Body of pancreas (tissue), 4 donors: ENCODE measurements at regions not wholly inside any gene's neighbourhood (a gene's known extent, or its start where the extent isn't known, plus 50 kb on each side); places are given as distances from the start of the nearest gene placed in this dataset. TPM values are rescaled to one million over a fixed set of nuclear protein-coding genes. Genes with fewer than 3 reads are reported as not detected.

Experiments used
- ATAC-seq: fragments of 150-250 bp; one replicate; pipeline ENCODE4 v1.9.1; 2016
- DNase-seq, 4 donors: peaks; one replicate each; pipeline ENCODE4 v3.0.0-alpha.2; 2019
- H3K27ac ChIP-seq, 4 donors: fragments of 200-600 bp; sonication (generic); 1 replicate in 3 of 4; 2 replicates in 1 of 4; pipeline versions ENCODE4 v1.5.1 to v1.6.1; 2016 to 2019; ENCODE audit warnings: mild to moderate bottlenecking in 1 of 4, mixed read lengths in 1 of 4, moderate library complexity in 1 of 4
- H3K27me3 ChIP-seq, 2 donors: fragments of 200-600 bp; sonication (generic); one replicate each; pipeline ENCODE4 v1.6.0; 2016; ENCODE audit warnings: mild to moderate bottlenecking in 1 of 2
- H3K36me3 ChIP-seq, 2 donors: fragments of 200-600 bp; sonication (generic); replicated peaks in 1 of 2; 2 replicates each; pipeline ENCODE4 v1.5.1; 2016; ENCODE audit warnings: low read depth in 2 of 2; ENCODE audit not compliant: insufficient read depth in 1 of 2
- H3K4me1 ChIP-seq: fragments of 200-600 bp; sonication (generic); one replicate; pipeline ENCODE4 v1.6.0; 2016
- H3K4me3 ChIP-seq, 2 donors: fragments of 200-600 bp; sonication (generic); 1 replicate in 1 of 2; 2 replicates in 1 of 2; pipeline ENCODE4 v1.5.1; 2016 to 2019
- H3K9me3 ChIP-seq, 3 donors: fragments of 200-600 bp; sonication (generic); 1 replicate in 2 of 3; 2 replicates in 1 of 3; pipeline ENCODE4 v1.5.1; 2016
- CTCF ChIP-seq, 7 experiments: fragments of 450-650 bp in 4 of 7; fragments of 200-600 bp in 3 of 7; sonication (generic) in 3 of 7; IDR thresholded peaks; one replicate each; pipeline ENCODE4 v1.5.1; 2016 to 2019; ENCODE audit warnings: antibody characterized with exemption in 7 of 7
- POLR2A ChIP-seq, 3 donors: fragments of 450-650 bp; IDR thresholded peaks; one replicate each; pipeline ENCODE4 v1.6.1; 2016; ENCODE audit warnings: antibody characterized with exemption in 3 of 3, mild to moderate bottlenecking in 2 of 3
- WGBS, 2 donors: methylation state at CpG; one replicate each; pipeline ENCODE4 v1.1.5; 2017; 5-methylcytosine and 5-hydroxymethylcytosine counted together
- intact Hi-C: fragments of 100-400 bp; cut with DNase I; formaldehyde crosslinking; loops from one replicate; pipeline ENCODE4 v1.15.1; 2023
- small RNA-seq: library from RNA; depleted of rRNA; stranded (forward); fragments of <200 nt; gene quantifications from one replicate; pipeline ENCODE3, GENCODE V24; 2016

DNA sequence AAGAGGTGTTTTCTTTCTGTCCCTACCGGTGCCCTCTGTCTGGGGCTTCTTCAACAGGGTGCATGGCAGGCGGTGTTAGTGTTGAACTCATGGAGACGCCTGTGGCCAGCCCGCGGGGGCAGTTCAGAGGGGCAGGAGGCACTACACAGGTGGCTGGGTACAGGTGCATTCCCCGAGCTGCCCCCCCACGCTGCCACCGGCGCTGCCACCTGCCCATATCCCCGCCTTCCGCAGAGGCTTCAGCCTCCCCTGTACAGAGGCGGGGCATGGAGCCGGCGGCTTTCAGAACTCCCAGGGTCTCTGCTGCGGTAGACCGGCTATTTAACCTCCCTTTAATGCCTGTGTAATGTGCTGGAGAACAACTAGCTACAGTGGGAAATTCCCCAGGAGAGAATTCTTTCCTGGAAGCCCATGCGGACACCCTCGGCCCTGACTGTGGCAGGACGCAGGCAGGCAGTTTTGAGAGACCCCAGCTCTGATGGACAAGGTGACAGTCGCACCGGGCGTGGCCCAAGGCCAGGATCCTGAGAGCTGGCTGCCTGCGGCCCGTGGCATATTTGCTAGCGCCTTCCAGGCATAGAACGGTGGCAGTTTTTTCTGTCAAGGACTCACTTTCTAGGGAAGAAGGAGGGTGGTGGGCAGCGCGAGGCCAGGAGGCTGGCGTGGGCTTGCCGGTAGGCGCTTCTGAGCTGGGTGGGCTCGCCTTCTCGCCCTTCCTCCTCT, 53.7 kb upstream of the ZNF32 start:
- H3K4me1 ChIP-seq = no peaks in the 10 kb centered on the region

DNA sequence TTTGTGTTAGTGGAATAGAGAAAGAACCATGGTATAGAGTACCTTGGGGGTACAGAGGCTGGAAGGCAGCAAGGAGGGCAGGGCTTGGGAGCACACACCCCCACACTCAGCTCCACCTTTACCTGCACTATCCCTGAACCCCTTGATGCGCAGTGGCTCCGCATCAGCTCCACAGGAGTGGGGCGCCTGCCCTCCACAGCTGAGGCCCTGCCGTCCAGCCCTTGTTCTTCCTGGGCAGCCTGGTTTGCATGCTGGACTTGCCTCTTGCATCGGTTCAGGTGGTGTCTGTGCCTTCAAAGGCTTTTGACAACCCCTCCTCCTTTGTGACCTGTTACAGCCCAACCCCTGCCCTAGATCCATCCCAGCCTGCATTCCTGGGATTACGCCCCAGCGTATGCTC, 52.6 kb upstream of the ZNF32 start:
- intact Hi-C loops = no loop called here
- Histone ChIP-seq H3K27me3 (no peaks in the 10 kb centered on the region), H3K4me3 (no peak overlapping the region), H3K9me3 (no peaks in the 10 kb centered on the region), H3K4me1 (no peaks in the 10 kb centered on the region), H3K27ac (no peak overlapping the region), H3K36me3 (no peaks in the 10 kb centered on the region)
- DNase-seq = no peak
- 92 to 96% methylated on average over 7 of the region's 7 CpGs for WGBS, 2 donors
- no peak for TF ChIP-seq CTCF (IDR thresholded peaks at IDR 0.05)
- TF ChIP-seq POLR2A (IDR thresholded peaks at IDR 0.05) = no peak
- no peak for ATAC-seq

More for the DNA sequence above, 53.7 kb upstream of the ZNF32 start:
- intact Hi-C loops = no loop called here
- DNase-seq = peak; percentile 52 to 73 (median 63)
- Histone ChIP-seq H3K27ac (peak overlapping the region in 3 of 4 donors; percentile 27 to 50 (median 44)), H3K4me3 (no peak overlapping the region), H3K27me3 (no peaks in the 10 kb centered on the region), H3K9me3 (no peaks in the 10 kb centered on the region), H3K36me3 (no peaks in the 10 kb centered on the region)
- WGBS, 2 donors = 48 to 61% methylated on average over 25 to 33 of the region's 33 CpGs
- TF ChIP-seq CTCF (IDR thresholded peaks at IDR 0.05) = no peak
- TF ChIP-seq POLR2A (IDR thresholded peaks at IDR 0.05) = no peak
- peak; percentile 85 for ATAC-seq

GRCh38 chr10:43700306-43700705, 51.6 kb upstream of the ZNF32 start:
- WGBS, 2 donors = 59 to 72% methylated on average over 4 of the region's 4 CpGs
- DNase-seq (no peak), ATAC-seq (no peak)
- Histone ChIP-seq H3K4me3 (no peak overlapping the region), H3K27ac (no peak overlapping the region), H3K9me3 (no peaks in the 10 kb centered on the region), H3K27me3 (no peaks in the 10 kb centered on the region), H3K36me3 (no peaks in the 10 kb centered on the region), H3K4me1 (no peaks in the 10 kb centered on the region)
- no peak for TF ChIP-seq POLR2A (IDR thresholded peaks at IDR 0.05)
- no peak for TF ChIP-seq CTCF (IDR thresholded peaks at IDR 0.05)
- intact Hi-C loops = no loop called here

- DNase-seq (no peak), ATAC-seq (no peak)
- intact Hi-C loops = loop anchor here (10.0 kb wide), 1 partner anchor 85 kb away; no protein-coding TSS in a partner anchor
- Histone ChIP-seq H3K27ac (no peak overlapping the region), H3K36me3 (no peaks in the 10 kb centered on the region), H3K27me3 (no peaks in the 10 kb centered on the region), H3K4me1 (no peaks in the 10 kb centered on the region), H3K9me3 (no peaks in the 10 kb centered on the region), H3K4me3 (no peak overlapping the region)
- WGBS, 2 donors = 75 to 94% methylated on average over 2 of the region's 2 CpGs
- TF ChIP-seq CTCF (IDR thresholded peaks at IDR 0.05) (no peak), POLR2A (IDR thresholded peaks at IDR 0.05) (no peak)
These were observed 50.8 kb upstream of the ZNF32 start for GRCh38 chr10:43699516-43699915.

Small RNA genes in the stretch of these regions (small RNA-seq; reads per million reads assigned to genes)
- gene UQCRHP3 = not detected
